ENCODE measurements at regions not wholly inside any gene's neighbourhood (a gene's known extent, or its start where the extent isn't known, plus 50 kb on each side); places are given as distances from the start of the nearest gene placed in this dataset.

DNA sequence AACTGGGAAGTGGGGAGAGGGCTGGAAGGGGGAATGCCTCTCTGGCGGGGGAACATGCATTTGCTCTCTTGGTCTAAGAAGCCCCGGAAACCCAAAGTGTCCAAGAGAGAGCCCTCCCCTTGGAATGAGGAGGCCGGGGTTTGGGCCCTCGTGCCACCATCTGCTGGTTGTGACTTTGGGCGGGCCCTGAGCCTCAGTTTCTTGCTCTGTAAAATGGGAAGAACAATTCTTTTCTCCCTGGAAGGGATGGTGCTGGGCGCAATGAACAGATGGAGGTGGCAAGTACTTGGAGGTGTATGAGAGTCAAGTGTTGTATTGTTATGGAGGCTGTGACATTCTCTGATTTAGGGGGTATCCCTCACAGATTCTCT is 69.9 kb upstream of the TARDBP start:
- H3K4me3 ChIP-seq (ENCODE audit: low read depth, low read length, poor library complexity, severe bottlenecking) = no peak overlapping the region
- CTCF ChIA-PET (ENCODE audit: unreplicated experiment) = interaction anchor here (0.6 kb wide), 1 partner anchor 29 kb away, joined by 3 read pairs; no protein-coding TSS in a partner anchor
- peaks cover 47% of the 10 kb centered on the region for H3K4me1 ChIP-seq (ENCODE audit: insufficient read depth, low read length, poor library complexity, severe bottlenecking)
- no peaks in the 10 kb centered on the region for H3K79me2 ChIP-seq (ENCODE audit: insufficient read depth, low read depth, low read length)
- BruUV-seq (replicated peaks) = no TSS peak
- peak overlapping the region; percentile 24; the same call in 1 of the 2 replicates for H2AFZ ChIP-seq (ENCODE audit: low read length)
- H3K27ac ChIP-seq (ENCODE audit: low read depth, low read length, poor library complexity, severe bottlenecking) = no peak overlapping the region
- no peak for TF ChIP-seq EZH2phosphoT487 (IDR thresholded peaks at IDR 0.05; ENCODE audit: borderline replicate concordance, low read depth, low read length)
- TF ChIP-seq, protein P1, sequence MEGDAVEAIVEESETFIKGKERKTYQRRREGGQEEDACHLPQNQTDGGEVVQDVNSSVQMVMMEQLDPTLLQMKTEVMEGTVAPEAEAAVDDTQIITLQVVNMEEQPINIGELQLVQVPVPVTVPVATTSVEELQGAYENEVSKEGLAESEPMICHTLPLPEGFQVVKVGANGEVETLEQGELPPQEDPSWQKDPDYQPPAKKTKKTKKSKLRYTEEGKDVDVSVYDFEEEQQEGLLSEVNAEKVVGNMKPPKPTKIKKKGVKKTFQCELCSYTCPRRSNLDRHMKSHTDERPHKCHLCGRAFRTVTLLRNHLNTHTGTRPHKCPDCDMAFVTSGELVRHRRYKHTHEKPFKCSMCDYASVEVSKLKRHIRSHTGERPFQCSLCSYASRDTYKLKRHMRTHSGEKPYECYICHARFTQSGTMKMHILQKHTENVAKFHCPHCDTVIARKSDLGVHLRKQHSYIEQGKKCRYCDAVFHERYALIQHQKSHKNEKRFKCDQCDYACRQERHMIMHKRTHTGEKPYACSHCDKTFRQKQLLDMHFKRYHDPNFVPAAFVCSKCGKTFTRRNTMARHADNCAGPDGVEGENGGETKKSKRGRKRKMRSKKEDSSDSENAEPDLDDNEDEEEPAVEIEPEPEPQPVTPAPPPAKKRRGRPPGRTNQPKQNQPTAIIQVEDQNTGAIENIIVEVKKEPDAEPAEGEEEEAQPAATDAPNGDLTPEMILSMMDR (conservative IDR thresholded peaks at IDR 0.05; ENCODE audit: low read length) = no peak
- POLR2A ChIA-PET = interaction anchor here (0.5 kb wide), 1 partner anchor 465 kb away, joined by 3 read pairs; no protein-coding TSS in a partner anchor
- no peak for DNase-seq (ENCODE audit: low spot score)
- H3K36me3 ChIP-seq (ENCODE audit: insufficient read depth, low read length) = no peaks in the 10 kb centered on the region
- no peaks in the 10 kb centered on the region for H4K20me1 ChIP-seq (ENCODE audit: insufficient read depth, low read length)
- no peaks in the 10 kb centered on the region for H3K9me2 ChIP-seq (ENCODE audit: insufficient read depth, low read length)
- intact Hi-C loops (cut with micrococcal nuclease; ENCODE audit: unreplicated experiment) = no loop called here
- no peaks in the 10 kb centered on the region for H3K9me3 ChIP-seq (ENCODE audit: low read length)
- H3K4me2 ChIP-seq (ENCODE audit: low read length) = peak overlapping the region; percentile 53

DNA sequence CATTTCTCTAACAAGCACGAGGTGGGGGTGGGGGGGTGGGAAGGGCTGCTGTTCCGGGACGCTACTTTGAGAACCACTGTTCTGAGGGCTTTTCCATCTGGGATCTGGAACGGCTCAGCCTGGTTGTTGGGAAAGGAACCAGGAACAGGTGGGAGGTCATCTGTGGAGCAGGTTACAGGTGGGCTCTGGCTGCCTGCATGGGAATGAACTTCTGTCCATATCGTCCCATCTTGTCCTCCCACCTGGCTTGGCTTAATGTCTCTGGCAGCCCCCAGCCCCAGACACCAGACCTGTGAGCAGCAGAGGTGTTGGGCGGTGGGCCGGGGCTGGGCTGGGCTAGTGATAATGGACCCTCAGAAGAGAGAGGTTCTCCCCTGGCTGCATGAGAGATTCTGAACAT is 69.4 kb upstream of the TARDBP start:
- H2AFZ ChIP-seq (ENCODE audit: low read length) = no peak overlapping the region
- no peaks in the 10 kb centered on the region for H3K36me3 ChIP-seq (ENCODE audit: insufficient read depth, low read length)
- H4K20me1 ChIP-seq (ENCODE audit: insufficient read depth, low read length) = no peaks in the 10 kb centered on the region
- H3K4me3 ChIP-seq (ENCODE audit: low read depth, low read length, poor library complexity, severe bottlenecking) = no peak overlapping the region
- BruUV-seq (replicated peaks) = no TSS peak
- H3K9me2 ChIP-seq (ENCODE audit: insufficient read depth, low read length) = no peaks in the 10 kb centered on the region
- H3K27ac ChIP-seq (ENCODE audit: low read depth, low read length, poor library complexity, severe bottlenecking) = no peak overlapping the region
- intact Hi-C loops (cut with micrococcal nuclease; ENCODE audit: unreplicated experiment) = no loop called here
- no peaks in the 10 kb centered on the region for H3K9me3 ChIP-seq (ENCODE audit: low read length)
- H3K79me2 ChIP-seq (ENCODE audit: insufficient read depth, low read depth, low read length) = no peaks in the 10 kb centered on the region
- no peak for DNase-seq (ENCODE audit: low spot score)
- TF ChIP-seq, protein P1 (conservative IDR thresholded peaks at IDR 0.05; ENCODE audit: low read length) = no peak
- POLR2A ChIA-PET = no interaction called here
- H3K4me2 ChIP-seq (ENCODE audit: low read length) = peak overlapping the region; percentile 53
- CTCF ChIA-PET (ENCODE audit: unreplicated experiment) = no interaction called here
- H3K4me1 ChIP-seq (ENCODE audit: insufficient read depth, low read length, poor library complexity, severe bottlenecking) = peaks cover 47% of the 10 kb centered on the region

DNA sequence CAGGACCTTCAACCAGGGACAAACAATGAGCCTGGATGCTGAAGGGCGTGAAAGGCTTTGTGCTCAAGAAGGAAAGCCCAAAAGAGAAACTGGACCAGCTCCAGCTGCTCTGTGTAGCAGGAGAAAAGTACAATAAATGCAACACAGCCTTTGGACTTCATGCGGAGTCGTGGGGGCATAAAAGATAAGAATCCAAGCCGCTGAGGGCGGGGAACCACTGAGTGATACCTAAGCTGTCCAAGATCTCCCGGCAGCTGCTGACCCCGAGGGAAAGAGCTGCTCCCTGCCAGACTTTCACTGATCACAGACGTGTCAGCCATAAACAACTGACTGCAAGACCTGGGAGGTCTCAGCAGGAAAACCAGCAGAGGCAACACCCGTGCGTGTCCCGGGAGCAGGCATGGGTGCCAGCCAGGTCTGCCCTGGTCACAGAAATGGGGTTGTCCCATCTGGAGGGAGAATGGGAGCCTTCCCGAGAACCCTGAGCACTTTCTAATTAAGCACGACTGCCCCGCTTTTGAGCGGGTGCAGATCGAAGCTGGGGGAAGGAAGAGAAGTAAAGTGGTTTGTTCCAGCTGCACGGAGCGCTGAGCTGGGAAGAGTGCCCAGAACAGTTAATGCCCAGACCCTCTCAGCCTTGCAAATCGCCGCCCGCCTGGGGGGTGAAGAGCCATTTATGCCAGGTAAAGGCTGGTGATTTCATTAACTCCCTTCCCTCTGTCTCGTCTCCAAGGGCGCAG is 68.3 kb upstream of the TARDBP start:
- H3K36me3 ChIP-seq (ENCODE audit: insufficient read depth, low read length) = no peaks in the 10 kb centered on the region
- CTCF ChIA-PET (ENCODE audit: unreplicated experiment) = no interaction called here
- POLR2A ChIA-PET = no interaction called here
- peak overlapping the region; percentile 2; the same call in 1 of the 2 replicates for H3K4me2 ChIP-seq (ENCODE audit: low read length)
- H4K20me1 ChIP-seq (ENCODE audit: insufficient read depth, low read length) = no peaks in the 10 kb centered on the region
- no peaks in the 10 kb centered on the region for H3K79me2 ChIP-seq (ENCODE audit: insufficient read depth, low read depth, low read length)
- no peak overlapping the region for H2AFZ ChIP-seq (ENCODE audit: low read length)
- H3K4me1 ChIP-seq (ENCODE audit: insufficient read depth, low read length, poor library complexity, severe bottlenecking) = peaks cover 47% of the 10 kb centered on the region
- H3K4me3 ChIP-seq (ENCODE audit: low read depth, low read length, poor library complexity, severe bottlenecking) = no peak overlapping the region
- no peak for DNase-seq (ENCODE audit: low spot score)
- H3K27ac ChIP-seq (ENCODE audit: low read depth, low read length, poor library complexity, severe bottlenecking) = no peak overlapping the region
- intact Hi-C loops (cut with micrococcal nuclease; ENCODE audit: unreplicated experiment) = no loop called here
- H3K9me3 ChIP-seq (ENCODE audit: low read length) = no peaks in the 10 kb centered on the region
- no peaks in the 10 kb centered on the region for H3K9me2 ChIP-seq (ENCODE audit: insufficient read depth, low read length)
- TF ChIP-seq, protein P1 (conservative IDR thresholded peaks at IDR 0.05; ENCODE audit: low read length) = no peak
- TF ChIP-seq EZH2phosphoT487 (IDR thresholded peaks at IDR 0.05; ENCODE audit: borderline replicate concordance, low read depth, low read length) = no peak
- BruUV-seq (replicated peaks) = no TSS peak

Measured in OCI-LY7 (cell line).